Mesothelial cell of epicardium (in vitro differentiated cells): ENCODE measurements at regions not wholly inside any gene's neighbourhood (a gene's known extent, or its start where the extent isn't known, plus 50 kb on each side); places are given as distances from the start of the nearest gene placed in this dataset.

Experiments
- DNase-seq, 2 experiments: peaks; one replicate each; pipeline ENCODE4 v3.0.0; 2021; ENCODE audit warnings: low spot score in 2 of 2; ENCODE audit not compliant: unreplicated experiment in 2 of 2
- H3K27ac Mint-ChIP-seq: 2 replicates; pipeline ENCODE4 v1.8.0; 2021; ENCODE audit warnings: mixed read lengths
- H3K27me3 Mint-ChIP-seq: 2 replicates; pipeline ENCODE4 v1.8.0; 2021; ENCODE audit warnings: low read depth, mixed read lengths
- H3K36me3 Mint-ChIP-seq: 2 replicates; pipeline ENCODE4 v1.8.0; 2021; ENCODE audit warnings: mixed read lengths
- H3K4me1 Mint-ChIP-seq: 2 replicates; pipeline ENCODE4 v1.8.0; 2021; ENCODE audit warnings: mixed read lengths
- H3K4me3 Mint-ChIP-seq: 2 replicates; pipeline ENCODE4 v1.8.0; 2021; ENCODE audit warnings: mild to moderate bottlenecking, moderate library complexity, mixed read lengths
- H3K9me3 Mint-ChIP-seq: 2 replicates; pipeline ENCODE4 v1.8.0; 2021; ENCODE audit warnings: mixed read lengths
- TF ChIP-seq, protein P1 (sequence below): fragments of 200-600 bp; sonication (generic); IDR thresholded peaks from one replicate; pipeline ENCODE4 v1.5.0; 2021; ENCODE audit warnings: antibody characterized with exemption; ENCODE audit not compliant: unreplicated experiment

GRCh38 chrX:107571296-107571998, 56.9 kb upstream of the PRPS1 start:
- H3K4me3 Mint-ChIP-seq: no peak overlapping the region
- no peaks in the 10 kb centered on the region for H3K27me3 Mint-ChIP-seq
- peaks cover 7% of the 10 kb centered on the region for H3K4me1 Mint-ChIP-seq
- H3K27ac Mint-ChIP-seq: no peak overlapping the region
- peaks cover 18% of the 10 kb centered on the region for H3K9me3 Mint-ChIP-seq
- TF ChIP-seq, protein P1, sequence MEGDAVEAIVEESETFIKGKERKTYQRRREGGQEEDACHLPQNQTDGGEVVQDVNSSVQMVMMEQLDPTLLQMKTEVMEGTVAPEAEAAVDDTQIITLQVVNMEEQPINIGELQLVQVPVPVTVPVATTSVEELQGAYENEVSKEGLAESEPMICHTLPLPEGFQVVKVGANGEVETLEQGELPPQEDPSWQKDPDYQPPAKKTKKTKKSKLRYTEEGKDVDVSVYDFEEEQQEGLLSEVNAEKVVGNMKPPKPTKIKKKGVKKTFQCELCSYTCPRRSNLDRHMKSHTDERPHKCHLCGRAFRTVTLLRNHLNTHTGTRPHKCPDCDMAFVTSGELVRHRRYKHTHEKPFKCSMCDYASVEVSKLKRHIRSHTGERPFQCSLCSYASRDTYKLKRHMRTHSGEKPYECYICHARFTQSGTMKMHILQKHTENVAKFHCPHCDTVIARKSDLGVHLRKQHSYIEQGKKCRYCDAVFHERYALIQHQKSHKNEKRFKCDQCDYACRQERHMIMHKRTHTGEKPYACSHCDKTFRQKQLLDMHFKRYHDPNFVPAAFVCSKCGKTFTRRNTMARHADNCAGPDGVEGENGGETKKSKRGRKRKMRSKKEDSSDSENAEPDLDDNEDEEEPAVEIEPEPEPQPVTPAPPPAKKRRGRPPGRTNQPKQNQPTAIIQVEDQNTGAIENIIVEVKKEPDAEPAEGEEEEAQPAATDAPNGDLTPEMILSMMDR: no peak
- DNase-seq: no peak
- H3K36me3 Mint-ChIP-seq: no peaks in the 10 kb centered on the region

GRCh38 chrX:107573016-107573415, 55.3 kb upstream of the PRPS1 start:
- Mint-ChIP-seq H3K27ac (no peak overlapping the region), H3K36me3 (no peaks in the 10 kb centered on the region), H3K9me3 (peaks cover 14% of the 10 kb centered on the region), H3K4me3 (no peak overlapping the region), H3K4me1 (no peaks in the 10 kb centered on the region), H3K27me3 (no peaks in the 10 kb centered on the region)
- DNase-seq: no peak
- TF ChIP-seq, protein P1: no peak

GRCh38 chrX:107574054-107574683, 54.1 kb upstream of the PRPS1 start:
- Mint-ChIP-seq H3K4me1 (no peaks in the 10 kb centered on the region), H3K36me3 (no peaks in the 10 kb centered on the region), H3K4me3 (no peak overlapping the region), H3K27ac (no peak overlapping the region), H3K9me3 (peaks cover 14% of the 10 kb centered on the region), H3K27me3 (no peaks in the 10 kb centered on the region)
- no peak for DNase-seq
- TF ChIP-seq, protein P1: no peak

DNA sequence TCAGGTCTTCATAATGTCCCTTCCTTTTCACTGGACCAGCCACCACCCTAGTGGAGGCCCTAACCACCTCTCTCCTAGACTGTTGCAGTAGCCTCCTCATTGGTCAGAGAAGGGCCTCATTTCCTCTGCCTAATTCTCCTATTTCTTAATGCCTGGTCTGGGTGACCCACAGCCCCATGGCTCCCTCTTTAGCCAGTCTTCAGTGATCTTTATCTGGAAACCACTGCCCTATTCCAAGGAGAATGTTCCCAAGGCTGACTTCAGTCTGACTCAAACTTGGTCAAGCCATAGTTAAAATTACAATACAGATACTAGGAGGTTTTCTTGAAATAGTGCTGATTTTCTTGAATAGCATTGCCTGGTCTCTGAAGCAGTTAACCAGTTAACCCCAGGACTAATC, 53.6 kb upstream of the PRPS1 start:
- Mint-ChIP-seq H3K27me3 (no peaks in the 10 kb centered on the region), H3K4me3 (no peak overlapping the region), H3K36me3 (no peaks in the 10 kb centered on the region), H3K4me1 (no peaks in the 10 kb centered on the region), H3K9me3 (peaks cover 14% of the 10 kb centered on the region), H3K27ac (no peak overlapping the region)
- DNase-seq: no peak
- TF ChIP-seq, protein P1: no peak

- H3K4me1 Mint-ChIP-seq: no peaks in the 10 kb centered on the region
- no peaks in the 10 kb centered on the region for H3K36me3 Mint-ChIP-seq
- H3K9me3 Mint-ChIP-seq: peaks cover 14% of the 10 kb centered on the region
- H3K27me3 Mint-ChIP-seq: no peaks in the 10 kb centered on the region
- TF ChIP-seq, protein P1: no peak
- no peak for DNase-seq
- H3K4me3 Mint-ChIP-seq: no peak overlapping the region
- H3K27ac Mint-ChIP-seq: no peak overlapping the region
Observed at GRCh38 chrX:107576392-107576791, 51.9 kb upstream of the PRPS1 start.
